ENCODE measurements at regions not wholly inside any gene's neighbourhood (a gene's known extent, or its start where the extent isn't known, plus 50 kb on each side); places are given as distances from the start of the nearest gene placed in this dataset.
A peak's percentile ranks its signal among the peaks of the same experiment; 100 is the strongest.

GRCh38 chr2:217749008-217749407 is 253.8 kb downstream of the TNS1 start:
- intact Hi-C loops (cut with micrococcal nuclease), result no loop called here
- DNase-seq, result peak; percentile 51
- peak; percentile 48 for ATAC-seq

DNA sequence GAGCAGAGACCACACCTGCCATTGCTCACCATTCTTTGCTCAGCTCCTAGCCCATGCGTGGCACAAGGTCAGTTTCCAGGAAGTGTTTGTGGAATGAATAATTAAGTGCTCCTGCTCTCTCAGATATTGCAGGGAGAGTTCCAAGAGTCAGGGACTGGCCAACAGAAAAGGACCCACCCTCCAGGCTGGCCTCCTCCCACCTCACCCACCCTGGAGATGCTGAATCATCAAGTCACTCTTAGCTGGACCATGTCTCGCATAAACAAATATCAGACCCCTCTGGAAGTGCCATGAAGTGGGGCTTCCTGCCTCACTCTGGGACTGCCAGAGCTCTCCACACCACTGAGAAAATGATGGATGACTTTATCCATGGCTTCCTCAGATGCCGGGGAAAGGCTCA is 256.0 kb downstream of the TNS1 start:
- ATAC-seq, result no peak
- no peak for DNase-seq
- intact Hi-C loops (cut with micrococcal nuclease), result no loop called here

- intact Hi-C loops (cut with micrococcal nuclease), result no loop called here
- DNase-seq (peak; percentile 75), ATAC-seq (peak; percentile 81)
Observed at GRCh38 chr2:217743966-217744761, 258.6 kb downstream of the TNS1 start.

GRCh38 chr2:217743407-217743806 is 259.4 kb downstream of the TNS1 start:
- ATAC-seq (no peak), DNase-seq (no peak)
- intact Hi-C loops (cut with micrococcal nuclease), result no loop called here

GRCh38 chr2:217742841-217743240 is 260.0 kb downstream of the TNS1 start:
- no peak for DNase-seq
- ATAC-seq, result no peak
- intact Hi-C loops (cut with micrococcal nuclease), result no loop called here

- intact Hi-C loops (cut with micrococcal nuclease), result no loop called here
- ATAC-seq (no peak), DNase-seq (no peak)
Observed at GRCh38 chr2:217742276-217742675, 260.5 kb downstream of the TNS1 start.

DNA sequence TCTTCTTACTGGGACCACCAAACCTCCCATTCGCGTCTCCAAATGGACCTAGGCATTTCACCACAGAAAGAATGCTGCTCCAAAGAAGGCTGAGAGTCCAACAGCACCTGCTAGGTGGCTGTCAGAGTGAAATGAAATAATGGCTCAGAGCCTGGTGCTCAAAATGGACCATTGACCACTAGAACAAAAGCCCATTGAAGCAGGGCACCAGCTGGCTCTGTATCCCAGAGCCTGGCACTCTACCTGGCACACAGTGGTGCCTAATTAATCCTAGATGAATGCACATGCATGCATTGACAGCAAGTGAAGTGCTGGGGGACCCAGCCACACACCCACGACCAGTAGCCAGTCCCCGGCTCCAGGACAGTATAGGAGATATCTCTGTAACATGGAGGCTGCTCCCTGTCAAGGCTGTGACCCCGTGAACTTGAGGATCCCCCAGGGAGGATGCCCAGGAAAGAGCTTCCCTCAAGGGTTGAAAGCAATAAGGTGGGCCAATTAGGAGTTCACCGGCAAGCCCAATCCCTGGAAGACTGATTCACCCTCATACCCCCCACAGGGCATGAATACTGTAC is 261.3 kb downstream of the TNS1 start:
- intact Hi-C loops (cut with micrococcal nuclease), result no loop called here
- no peak for ATAC-seq
- DNase-seq, result no peak

GRCh38 chr2:217740756-217741155 is 262.0 kb downstream of the TNS1 start:
- intact Hi-C loops (cut with micrococcal nuclease), result no loop called here
- ATAC-seq (no peak), DNase-seq (no peak)

- intact Hi-C loops (cut with micrococcal nuclease), result no loop called here
- ATAC-seq (no peak), DNase-seq (no peak)
Observed at GRCh38 chr2:217740178-217740577, 262.6 kb downstream of the TNS1 start.

DNA sequence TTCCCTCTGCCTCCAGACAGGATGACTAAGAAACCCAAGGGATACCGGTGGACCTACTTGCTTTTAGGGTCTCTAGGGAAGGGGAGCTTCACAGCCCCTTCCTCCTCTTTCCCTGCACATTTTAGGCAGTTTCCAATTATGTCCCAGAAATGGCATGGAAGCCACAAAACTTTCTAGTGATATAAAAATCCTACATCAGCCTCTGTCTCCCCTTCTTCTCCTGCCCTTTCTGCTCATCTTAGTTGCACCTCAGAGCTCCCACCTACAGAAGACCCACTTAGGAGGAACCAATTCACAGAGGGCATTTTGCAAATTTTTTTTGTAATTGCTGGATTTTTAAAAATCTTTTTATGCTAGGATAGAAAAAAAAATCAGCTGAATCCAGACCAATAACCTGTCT is 263.1 kb downstream of the TNS1 start:
- no peak for ATAC-seq
- DNase-seq, result no peak
- intact Hi-C loops (cut with micrococcal nuclease), result no loop called here

DNA sequence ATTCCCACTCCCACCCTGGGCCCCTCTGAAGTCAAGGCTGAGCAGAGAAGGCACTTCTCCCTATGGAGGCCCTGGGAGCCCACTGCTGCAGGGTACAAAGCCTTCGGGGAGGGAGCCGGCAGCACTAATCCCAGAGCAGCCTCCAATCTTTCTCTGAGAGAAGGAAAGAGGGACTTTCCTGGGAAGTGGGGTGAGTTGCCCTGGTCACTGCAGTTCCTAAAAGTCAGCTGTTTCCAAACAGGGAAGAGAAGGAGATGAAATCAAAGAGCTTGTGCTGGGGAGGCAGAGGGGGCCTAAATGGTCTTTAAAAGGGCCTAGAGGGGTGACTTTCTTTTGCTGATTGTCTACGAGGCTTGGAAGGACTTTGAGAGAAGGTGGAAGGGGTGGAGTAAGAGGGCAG is 264.7 kb downstream of the TNS1 start:
- DNase-seq (no peak), ATAC-seq (no peak)
- intact Hi-C loops (cut with micrococcal nuclease), result no loop called here

DNA sequence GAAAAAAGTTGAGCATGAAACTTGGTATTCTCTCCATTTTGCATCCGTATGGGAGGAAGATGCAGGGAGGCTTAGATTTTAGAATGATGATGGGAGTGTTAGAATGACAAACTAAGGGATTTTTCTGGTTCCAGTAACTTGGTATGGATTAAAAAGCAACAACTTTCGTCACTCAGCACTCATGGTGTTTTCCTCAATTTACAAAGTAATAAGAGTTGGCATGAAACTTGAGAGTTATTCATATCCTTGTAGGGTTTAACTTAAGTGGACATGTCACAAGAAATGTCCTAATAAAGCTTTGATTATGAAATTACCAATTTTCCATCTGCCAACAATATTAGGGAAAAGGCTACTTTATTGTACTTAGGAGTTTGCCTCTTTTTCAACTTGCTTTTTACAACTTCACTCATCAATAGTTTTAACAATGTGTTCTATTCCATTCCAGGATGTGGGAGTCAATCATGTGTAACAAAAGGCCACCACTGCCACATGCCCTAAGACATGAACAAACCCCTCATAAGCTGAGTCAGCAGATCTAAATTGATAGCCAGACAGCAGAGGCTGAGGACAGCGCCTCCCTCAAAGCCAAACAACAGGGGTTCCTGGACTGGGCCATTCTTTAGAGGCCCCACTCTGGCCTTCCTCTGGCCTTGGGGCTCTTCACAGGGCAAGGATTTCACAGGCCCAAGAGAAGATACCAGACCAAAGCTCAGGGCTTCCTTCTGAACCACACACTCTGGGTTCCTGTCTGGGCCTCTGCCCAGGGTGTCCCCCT is 265.8 kb downstream of the TNS1 start:
- intact Hi-C loops (cut with micrococcal nuclease), result no loop called here
- ATAC-seq, result no peak
- no peak for DNase-seq

DNA sequence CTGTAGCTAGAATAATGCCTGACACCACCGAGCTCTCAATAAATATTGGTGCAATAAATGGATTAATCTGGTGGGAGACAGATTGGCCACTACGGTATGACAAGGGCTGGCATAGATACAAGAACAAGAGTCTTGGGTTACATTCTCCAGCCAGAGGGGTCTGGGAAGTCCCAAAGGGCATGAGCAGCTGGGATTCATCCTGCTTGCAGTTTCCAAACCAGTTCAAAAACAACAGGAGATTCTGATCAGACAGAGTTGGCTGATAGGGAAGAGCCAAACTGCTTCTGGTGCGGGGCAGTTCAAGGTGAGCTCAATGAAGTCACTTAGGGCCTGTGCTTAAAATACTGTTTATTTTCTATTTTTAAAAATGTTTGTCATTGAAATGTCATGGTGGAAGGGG is 266.9 kb downstream of the TNS1 start:
- ATAC-seq, result peak; percentile 24
- intact Hi-C loops (cut with micrococcal nuclease), result no loop called here

GRCh38 chr2:217735034-217735433 is 267.8 kb downstream of the TNS1 start:
- intact Hi-C loops (cut with micrococcal nuclease), result no loop called here
- DNase-seq (no peak), ATAC-seq (no peak)

More for the DNA sequence above, 266.9 kb downstream of the TNS1 start:
- DNase-seq, result no peak

DNA sequence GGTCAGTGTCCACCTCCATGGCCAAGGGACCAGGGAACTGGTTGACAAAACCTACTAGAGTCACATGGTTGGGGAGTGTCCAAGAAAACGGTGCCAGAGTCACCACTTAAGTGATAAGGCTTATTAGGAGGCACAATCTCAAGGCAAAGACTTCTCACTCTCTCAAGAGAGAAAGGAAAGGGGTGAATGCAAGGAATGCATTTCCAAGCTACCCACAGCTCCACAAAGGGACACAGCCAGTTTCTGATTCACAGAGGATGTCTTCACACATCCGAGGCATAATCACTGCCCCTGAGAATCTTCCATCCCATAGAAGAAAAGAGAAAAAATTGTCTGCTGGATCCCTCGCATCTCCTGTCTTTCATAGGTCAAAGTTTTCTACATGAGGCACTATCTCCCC is 269.3 kb downstream of the TNS1 start:
- DNase-seq, result no peak
- intact Hi-C loops (cut with micrococcal nuclease), result no loop called here
- ATAC-seq, result no peak

GRCh38 chr2:217732992-217733391 is 269.8 kb downstream of the TNS1 start:
- intact Hi-C loops (cut with micrococcal nuclease), result no loop called here
- DNase-seq (no peak), ATAC-seq (no peak)

GRCh38 chr2:217731805-217732204 is 271.0 kb downstream of the TNS1 start:
- intact Hi-C loops (cut with micrococcal nuclease), result no loop called here
- ATAC-seq (no peak), DNase-seq (no peak)

- peak; percentile 72 for DNase-seq
- intact Hi-C loops (cut with micrococcal nuclease), result no loop called here
- peak; percentile 80 for ATAC-seq
Observed at GRCh38 chr2:217729421-217730053, 273.3 kb downstream of the TNS1 start.

DNA sequence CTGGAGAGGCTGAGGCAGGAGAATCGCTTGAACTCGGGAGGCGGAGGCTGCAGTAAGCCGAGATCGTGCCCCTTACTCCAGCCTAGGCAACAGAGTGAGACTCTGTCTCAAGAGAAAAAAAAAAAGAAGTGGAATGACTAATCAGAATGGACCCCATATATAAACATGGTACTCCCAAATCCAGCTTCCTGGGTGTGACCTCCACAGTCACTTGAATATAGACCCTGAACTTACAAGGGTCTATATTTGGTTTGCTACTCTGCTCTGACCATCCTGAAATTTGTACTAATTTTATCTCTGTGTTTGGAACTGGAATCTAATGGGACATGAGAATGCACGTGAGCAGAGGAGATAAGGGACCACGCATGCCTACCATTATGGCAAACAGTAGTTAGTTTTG is 275.0 kb downstream of the TNS1 start:
- no peak for DNase-seq
- no peak for ATAC-seq
- intact Hi-C loops (cut with micrococcal nuclease), result no loop called here

- DNase-seq, result no peak
- ATAC-seq, result no peak
- intact Hi-C loops (cut with micrococcal nuclease), result no loop called here
Observed at GRCh38 chr2:217725409-217725808, 277.4 kb downstream of the TNS1 start.

All from left ventricle myocardium superior (tissue), 1 donor.